Amygdala (tissue), 56 donors: ENCODE measurements at regions not wholly inside any gene's neighbourhood (a gene's known extent, or its start where the extent isn't known, plus 50 kb on each side); places are given as distances from the start of the nearest gene placed in this dataset.

ENCODE experiments used
- DNase-seq, 56 donors: peaks; one replicate each; lab custom pipeline; 2025; lab: John Stamatoyannopoulos, UW

GRCh38 chr12:19038209-19038608 lies 91.3 kb upstream of the PLEKHA5 start:
- DNase-seq: no peak

GRCh38 chr12:19039515-19039914 lies 90.0 kb upstream of the PLEKHA5 start:
- no peak for DNase-seq

GRCh38 chr12:19042221-19042620 lies 87.3 kb upstream of the PLEKHA5 start:
- DNase-seq: no peak

- DNase-seq: no peak
Measured at GRCh38 chr12:19044430-19044829, 85.1 kb upstream of the PLEKHA5 start.

GRCh38 chr12:19044891-19045290 lies 84.6 kb upstream of the PLEKHA5 start:
- no peak for DNase-seq

GRCh38 chr12:19045426-19045825 lies 84.1 kb upstream of the PLEKHA5 start:
- no peak for DNase-seq

GRCh38 chr12:19048943-19049342 lies 80.6 kb upstream of the PLEKHA5 start:
- DNase-seq: no peak

- no peak for DNase-seq
Measured at GRCh38 chr12:19052689-19053088, 76.8 kb upstream of the PLEKHA5 start.

- DNase-seq: no peak
Measured at GRCh38 chr12:19053218-19053617, 76.3 kb upstream of the PLEKHA5 start.

- no peak for DNase-seq
Measured at GRCh38 chr12:19054035-19054434, 75.5 kb upstream of the PLEKHA5 start.

GRCh38 chr12:19055589-19055988 lies 73.9 kb upstream of the PLEKHA5 start:
- no peak for DNase-seq

GRCh38 chr12:19058235-19059021 lies 71.1 kb upstream of the PLEKHA5 start:
- no peak for DNase-seq

- DNase-seq: no peak
Measured at GRCh38 chr12:19064713-19065112, 64.8 kb upstream of the PLEKHA5 start.

GRCh38 chr12:19065223-19065622 lies 64.3 kb upstream of the PLEKHA5 start:
- DNase-seq: no peak

- DNase-seq: no peak
Measured at GRCh38 chr12:19065871-19066270, 63.7 kb upstream of the PLEKHA5 start.

GRCh38 chr12:19066475-19067001 lies 63.0 kb upstream of the PLEKHA5 start:
- no peak for DNase-seq

GRCh38 chr12:19068137-19068536 lies 61.4 kb upstream of the PLEKHA5 start:
- DNase-seq: no peak

GRCh38 chr12:19070341-19070740 lies 59.2 kb upstream of the PLEKHA5 start:
- DNase-seq: no peak

- DNase-seq: no peak
Measured at GRCh38 chr12:19074700-19075099, 54.8 kb upstream of the PLEKHA5 start.

- no peak for DNase-seq
Measured at GRCh38 chr12:19075711-19076340, 53.7 kb upstream of the PLEKHA5 start.
